ENCODE measurements at regions not wholly inside any gene's neighbourhood (a gene's known extent, or its start where the extent isn't known, plus 50 kb on each side); places are given as distances from the start of the nearest gene placed in this dataset.

- no peak for DNase-seq
These were observed 122.2 kb upstream of the SLC24A5 start for GRCh38 chr15:47998619-47999019.

- no peak for DNase-seq
These were observed 119.3 kb upstream of the SLC24A5 start for GRCh38 chr15:48001393-48002039.

- DNase-seq = no peak
These were observed 118.0 kb upstream of the SLC24A5 start for GRCh38 chr15:48002767-48003166.

- no peak for DNase-seq
These were observed 117.3 kb upstream of the SLC24A5 start for GRCh38 chr15:48003441-48003840.

GRCh38 chr15:48005077-48005476 lies 115.7 kb upstream of the SLC24A5 start:
- no peak for DNase-seq

GRCh38 chr15:48006031-48006511 lies 114.7 kb upstream of the SLC24A5 start:
- no peak for DNase-seq

- DNase-seq = no peak
These were observed 110.5 kb upstream of the SLC24A5 start for GRCh38 chr15:48010316-48010715.

- no peak for DNase-seq
These were observed 108.6 kb upstream of the SLC24A5 start for GRCh38 chr15:48012191-48012590.

- no peak for DNase-seq
These were observed 103.9 kb upstream of the SLC24A5 start for GRCh38 chr15:48016865-48017264.

GRCh38 chr15:48017747-48018146 lies 103.0 kb upstream of the SLC24A5 start:
- no peak for DNase-seq

- DNase-seq = no peak
These were observed 100.6 kb upstream of the SLC24A5 start for GRCh38 chr15:48020166-48020565.

- DNase-seq = no peak
These were observed 99.3 kb upstream of the SLC24A5 start for GRCh38 chr15:48021336-48022086.

GRCh38 chr15:48025118-48025517 lies 95.7 kb upstream of the SLC24A5 start:
- DNase-seq = no peak

- no peak for DNase-seq
These were observed 92.1 kb upstream of the SLC24A5 start for GRCh38 chr15:48028712-48029111.

- no peak for DNase-seq
These were observed 91.1 kb upstream of the SLC24A5 start for GRCh38 chr15:48029642-48030041.

GRCh38 chr15:48031466-48031865 lies 89.3 kb upstream of the SLC24A5 start:
- DNase-seq = no peak

GRCh38 chr15:48031973-48032372 lies 88.8 kb upstream of the SLC24A5 start:
- no peak for DNase-seq

- no peak for DNase-seq
These were observed 87.9 kb upstream of the SLC24A5 start for GRCh38 chr15:48032911-48033310.

GRCh38 chr15:48038221-48038620 lies 82.6 kb upstream of the SLC24A5 start:
- DNase-seq = no peak

- no peak for DNase-seq
These were observed 80.5 kb upstream of the SLC24A5 start for GRCh38 chr15:48040166-48040817.

GRCh38 chr15:48041454-48041853 lies 79.3 kb upstream of the SLC24A5 start:
- no peak for DNase-seq

GRCh38 chr15:48046813-48047438 lies 73.9 kb upstream of the SLC24A5 start:
- no peak for DNase-seq

GRCh38 chr15:48049736-48050135 lies 71.1 kb upstream of the SLC24A5 start:
- DNase-seq = no peak

- no peak for DNase-seq
These were observed 67.8 kb upstream of the SLC24A5 start for GRCh38 chr15:48052946-48053345.
